ENCODE measurements at regions not wholly inside any gene's neighbourhood (a gene's known extent, or its start where the extent isn't known, plus 50 kb on each side); places are given as distances from the start of the nearest gene placed in this dataset.
"Not testable (repeated sequence)": the region's sequence is repeated elsewhere in the genome, so short reads cannot be mapped to it uniquely, and the experiment has no call there.

DNA sequence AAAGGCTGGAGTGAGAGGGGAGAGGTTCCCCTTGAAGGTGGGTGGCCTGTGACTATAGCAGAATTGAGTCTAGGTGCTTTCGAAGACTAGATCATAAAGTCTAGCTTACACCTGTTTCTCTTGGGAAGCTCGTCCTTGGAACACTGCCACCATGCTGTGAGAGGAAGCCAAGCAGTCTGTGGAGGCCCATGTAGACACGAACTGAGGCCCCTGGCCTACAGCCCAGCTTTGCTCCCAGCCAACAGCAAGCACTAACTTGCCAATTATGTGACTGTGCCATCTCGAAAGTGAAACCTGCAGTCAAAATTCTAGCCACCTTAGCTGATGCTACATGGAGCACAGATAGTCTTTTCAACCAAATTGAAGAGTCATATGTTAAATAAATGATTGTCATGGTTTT, 190.5 kb upstream of the NECTIN3 start:
- no peak for DNase-seq (ENCODE audit: low read depth in 3 of 3)

DNA sequence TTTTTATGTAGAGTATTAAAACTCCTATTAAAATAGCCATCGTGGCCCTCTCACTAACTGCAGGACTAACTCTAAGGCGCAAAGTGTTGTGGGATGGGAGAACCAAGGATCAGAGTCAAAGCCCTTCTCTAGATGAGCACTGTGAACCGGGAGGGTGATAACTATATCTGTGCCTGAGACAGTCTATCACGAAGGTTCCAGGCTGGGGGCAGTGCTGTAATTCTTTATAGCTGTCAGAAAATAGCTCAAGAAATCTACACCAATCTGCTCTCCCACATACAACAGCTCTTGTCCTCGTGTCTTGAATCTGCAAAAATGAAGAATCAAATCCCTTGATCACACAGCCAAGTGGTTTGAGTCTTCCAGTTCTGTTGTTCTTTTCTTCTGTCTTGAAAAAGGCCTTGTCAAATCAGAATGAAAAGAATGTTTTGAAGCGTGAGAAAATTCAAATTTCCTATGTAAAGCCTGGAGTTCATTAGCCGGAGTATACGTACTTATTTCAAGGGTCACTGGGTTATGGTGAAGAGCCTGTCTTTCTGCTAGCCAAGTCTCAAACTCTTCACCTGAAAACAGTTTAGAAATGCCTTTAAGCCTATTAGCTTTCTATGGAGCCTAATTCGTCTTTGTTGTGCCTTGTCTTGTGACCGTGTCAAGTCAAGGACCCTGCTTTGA, 185.3 kb upstream of the NECTIN3 start:
- DNase-seq (ENCODE audit: low read depth in 3 of 3): no peak

DNA sequence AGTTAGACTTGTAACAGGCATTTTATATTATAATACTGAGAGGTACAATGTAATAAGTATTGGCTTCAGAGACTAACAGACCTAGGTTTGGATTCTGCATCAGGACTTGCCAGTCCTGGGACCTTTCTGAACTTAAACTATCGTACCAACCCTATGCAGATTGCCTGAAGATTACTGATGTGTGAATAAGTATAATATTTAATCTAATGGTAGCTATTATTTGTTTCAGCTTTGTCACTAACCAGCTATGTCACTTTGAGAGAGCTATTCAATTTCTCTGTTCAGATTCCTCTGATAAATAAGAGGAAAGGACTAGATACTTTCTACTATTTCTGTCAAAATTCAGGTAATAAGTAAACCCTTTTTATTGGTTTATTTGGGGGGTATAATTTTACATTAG, 184.4 kb upstream of the NECTIN3 start:
- no peak for DNase-seq (ENCODE audit: low read depth in 3 of 3)

DNA sequence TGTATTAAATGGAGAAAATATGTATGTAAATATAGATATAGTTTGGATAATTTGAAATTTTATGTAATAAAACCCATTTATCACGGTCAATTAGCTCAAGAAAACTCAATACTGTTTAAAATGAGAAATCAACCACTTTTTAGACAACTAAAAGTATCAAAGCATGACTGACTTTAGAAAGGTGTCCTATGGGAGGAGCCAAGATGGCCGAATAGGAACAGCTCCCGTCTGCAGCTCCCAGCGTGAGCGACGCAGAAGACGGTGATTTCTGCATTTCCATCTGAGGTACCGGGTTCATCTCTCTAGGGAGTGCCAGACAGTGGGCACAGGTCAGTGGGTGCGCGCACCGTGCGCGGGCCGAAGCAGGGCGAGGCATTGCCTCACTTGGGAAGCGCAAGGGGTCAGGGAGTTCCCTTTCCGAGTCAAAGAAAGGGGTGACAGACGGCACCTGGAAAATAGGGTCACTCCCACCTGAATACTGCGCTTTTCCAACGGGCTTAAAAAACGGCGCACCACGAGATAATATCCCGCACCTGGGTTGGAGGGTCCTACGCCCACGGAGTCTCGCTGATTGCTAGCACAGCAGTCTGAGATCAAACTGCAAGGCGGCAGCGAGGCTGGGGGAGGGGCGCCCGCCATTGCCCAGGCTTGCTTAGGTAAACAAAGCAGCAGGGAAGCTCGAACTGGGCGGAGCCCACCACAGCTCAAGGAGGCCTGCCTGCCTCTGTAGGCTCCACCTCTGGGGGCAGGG, 182.8 kb upstream of the NECTIN3 start:
- not testable (repeated sequence) for DNase-seq (ENCODE audit: low read depth in 3 of 3)

DNA sequence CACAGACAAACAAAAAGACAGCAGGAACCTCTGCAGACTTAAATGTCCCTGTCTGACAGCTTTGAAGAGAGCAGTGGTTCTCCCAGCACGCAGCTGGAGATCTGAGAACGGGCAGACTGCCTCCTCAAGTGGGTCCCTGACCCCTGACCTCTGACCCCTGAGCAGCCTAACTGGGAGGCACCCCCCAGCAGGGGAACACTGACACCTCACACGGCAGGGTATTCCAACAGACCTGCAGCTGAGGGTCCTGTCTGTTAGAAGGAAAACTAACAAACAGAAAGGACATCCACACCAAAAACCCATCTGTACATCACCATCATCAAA, 182.3 kb upstream of the NECTIN3 start:
- DNase-seq (ENCODE audit: low read depth in 3 of 3): not testable (repeated sequence)

DNA sequence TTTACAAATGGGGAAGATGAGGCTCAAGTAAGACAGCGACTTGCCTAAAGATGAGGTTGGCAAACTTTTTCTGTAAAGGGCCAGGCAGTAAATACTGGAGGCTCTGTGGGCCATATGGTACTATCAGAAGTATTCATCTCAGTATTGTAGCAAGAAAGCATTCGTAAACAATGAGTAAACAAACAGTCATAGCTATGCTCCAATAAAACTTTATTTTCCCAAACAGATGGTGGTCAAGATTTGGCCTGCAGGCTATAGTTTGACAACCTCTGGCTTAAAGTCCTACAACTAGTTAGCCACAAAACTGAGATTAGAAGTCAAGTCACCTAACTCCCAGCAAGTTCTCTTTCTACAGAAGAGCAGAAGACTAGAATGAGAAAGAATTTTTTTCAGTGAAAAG, 177.0 kb upstream of the NECTIN3 start:
- DNase-seq (ENCODE audit: low read depth in 3 of 3): no peak

DNA sequence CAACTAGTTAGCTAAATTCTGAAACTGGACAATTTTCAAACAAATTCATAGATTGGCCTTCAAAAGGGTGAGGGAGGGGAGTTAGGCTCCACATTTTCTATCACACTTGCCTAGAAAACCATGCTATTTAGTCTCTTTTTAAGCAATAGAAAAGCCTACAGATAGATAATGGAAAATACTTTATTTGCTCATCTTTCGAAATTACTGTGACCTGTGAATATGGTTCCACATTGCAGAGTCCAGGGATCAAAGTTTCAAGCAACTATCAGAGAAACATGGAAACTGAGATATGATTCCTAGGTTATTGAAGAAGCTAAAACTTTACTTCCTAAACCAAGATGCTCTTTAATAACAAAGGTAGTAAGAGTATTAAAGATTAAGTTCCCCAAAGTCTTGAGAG, 176.6 kb upstream of the NECTIN3 start:
- no peak for DNase-seq (ENCODE audit: low read depth in 3 of 3)

DNA sequence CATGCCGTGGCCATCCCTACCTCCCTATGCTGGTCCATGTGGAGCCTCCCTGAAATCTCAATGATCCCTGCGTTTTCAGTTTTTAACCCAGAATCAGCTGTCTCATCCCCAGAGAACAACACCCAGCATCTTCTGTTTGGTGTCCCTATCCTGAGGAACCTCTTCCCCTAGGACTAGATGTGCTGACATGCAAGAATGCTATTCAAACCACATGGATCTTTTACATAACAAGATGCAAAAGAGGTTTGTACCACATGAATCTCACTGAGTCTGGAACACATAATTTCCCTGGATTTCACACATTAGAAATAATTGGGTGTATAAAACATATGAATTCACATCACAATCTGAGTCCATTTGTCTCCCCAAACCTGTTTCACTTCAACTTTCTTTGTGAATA, 174.6 kb upstream of the NECTIN3 start:
- DNase-seq (ENCODE audit: low read depth in 3 of 3): no peak

DNA sequence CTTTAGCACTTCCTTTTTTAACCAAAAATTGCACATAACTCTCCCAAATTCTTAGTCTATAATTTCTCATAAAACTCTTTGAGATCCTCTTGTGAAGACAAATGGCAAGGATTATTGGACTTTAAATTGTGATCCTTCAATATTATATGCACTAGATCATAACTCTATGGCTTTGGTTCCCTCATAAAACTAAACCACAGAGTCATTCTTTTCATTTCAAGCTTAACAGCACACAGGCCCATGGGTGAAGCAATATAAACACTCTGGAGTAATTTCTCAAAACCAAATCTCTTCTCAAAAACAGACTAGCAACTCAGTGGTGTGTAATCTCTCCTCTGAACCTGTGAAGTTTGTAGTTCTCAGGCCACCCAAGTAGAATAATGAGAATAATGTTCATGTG, 171.0 kb upstream of the NECTIN3 start:
- DNase-seq (ENCODE audit: low read depth in 3 of 3): no peak

DNA sequence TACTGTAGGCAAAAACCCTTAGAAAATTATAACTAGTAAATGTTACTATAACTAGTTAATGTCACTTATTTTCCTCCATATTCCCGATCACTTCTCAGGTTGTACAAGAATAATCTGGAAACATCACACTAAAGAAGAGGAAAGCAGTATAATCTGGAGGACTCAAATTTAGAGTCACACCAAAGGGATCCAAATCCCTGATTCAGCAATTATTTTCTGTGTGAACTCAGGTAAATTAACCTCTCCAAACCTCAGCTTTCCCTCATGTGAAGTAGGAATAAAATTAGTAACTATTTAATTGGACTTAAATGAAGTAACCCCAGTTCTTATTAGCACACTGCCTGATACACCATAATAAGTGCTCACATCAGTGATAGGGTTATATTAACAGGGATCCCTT, 170.1 kb upstream of the NECTIN3 start:
- DNase-seq (ENCODE audit: low read depth in 3 of 3): no peak

DNA sequence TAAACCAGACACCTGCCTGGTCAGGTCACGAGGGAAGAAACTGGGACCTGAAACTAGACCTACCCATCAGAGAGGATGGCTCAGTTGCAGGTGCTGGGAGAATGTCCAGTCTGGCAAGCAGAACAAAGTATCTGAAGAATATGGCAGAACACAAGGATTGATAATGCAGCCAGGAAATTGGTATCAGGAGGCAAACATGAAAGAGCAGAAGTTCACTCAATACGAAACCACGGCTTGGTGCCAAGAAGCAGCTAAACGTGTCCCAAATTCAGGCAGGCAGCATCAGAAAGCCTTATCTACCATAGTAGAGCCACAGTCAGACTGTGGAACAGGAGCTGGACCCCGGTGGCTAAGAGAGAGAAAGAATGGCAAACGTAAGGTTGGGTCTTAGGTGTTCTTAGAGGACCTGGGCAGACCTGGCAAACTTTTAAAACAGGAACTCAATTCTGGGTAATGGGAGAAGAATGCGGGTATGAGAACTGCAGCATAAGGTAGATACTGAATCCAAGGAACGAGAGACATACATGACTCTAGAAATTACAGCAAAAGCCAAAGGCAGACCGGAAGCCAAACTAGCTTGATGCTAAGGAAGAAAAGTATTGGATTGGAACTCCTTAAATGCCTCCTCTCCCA, 169.0 kb upstream of the NECTIN3 start:
- DNase-seq (ENCODE audit: low read depth in 3 of 3): no peak

DNA sequence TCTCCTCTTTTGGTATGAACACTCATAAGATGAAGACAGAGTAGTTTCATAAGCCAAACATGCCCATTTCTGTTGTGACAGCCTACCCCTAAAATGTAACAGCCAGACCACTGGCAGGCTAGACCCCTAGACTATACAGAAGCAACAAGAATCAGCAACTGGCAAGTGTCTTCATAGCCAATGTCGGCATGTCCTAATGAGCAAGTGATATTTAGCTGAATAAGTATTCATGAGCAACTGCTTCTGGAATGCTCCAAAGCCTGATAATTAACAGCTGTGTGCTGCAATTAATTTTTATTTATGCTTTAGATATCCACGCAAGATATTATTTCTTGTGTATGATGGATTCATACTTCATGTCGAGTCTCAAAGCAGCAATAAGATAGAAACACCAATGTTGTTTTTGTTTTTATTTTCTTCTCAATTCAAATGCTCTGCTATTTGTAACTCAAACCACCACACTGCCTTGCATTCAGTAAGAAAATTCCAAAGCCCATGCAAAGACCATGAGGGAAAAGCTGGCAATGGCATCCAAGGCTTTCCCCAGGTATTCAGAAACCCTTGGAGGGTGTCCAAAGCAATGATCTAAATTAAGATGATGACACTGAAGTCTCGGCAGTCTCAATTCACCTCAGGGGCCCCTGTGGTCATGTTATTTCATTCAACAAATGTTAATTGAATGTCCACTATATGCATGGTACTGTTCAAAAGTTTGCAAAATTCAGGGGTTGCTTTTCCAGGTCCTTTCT, 167.7 kb upstream of the NECTIN3 start:
- no peak for DNase-seq (ENCODE audit: low read depth in 3 of 3)

DNA sequence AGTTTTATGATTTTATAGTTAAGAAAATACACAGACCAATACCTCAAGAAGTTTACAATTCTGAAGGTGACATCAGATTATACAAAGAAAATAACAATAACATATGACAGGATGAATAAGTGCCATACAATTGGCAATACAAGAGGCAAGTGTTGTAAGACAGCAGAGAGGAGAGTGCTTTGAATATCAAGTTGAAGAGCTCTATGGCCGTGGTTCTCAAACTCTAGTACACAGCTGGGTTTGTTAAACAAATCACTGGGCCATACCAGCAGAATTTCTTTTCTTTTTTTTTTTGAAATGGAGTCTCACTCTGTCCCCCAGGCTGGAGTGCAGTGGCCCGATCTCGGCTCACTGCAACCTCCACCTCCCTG, 167.1 kb upstream of the NECTIN3 start:
- no peak for DNase-seq (ENCODE audit: low read depth in 3 of 3)

DNA sequence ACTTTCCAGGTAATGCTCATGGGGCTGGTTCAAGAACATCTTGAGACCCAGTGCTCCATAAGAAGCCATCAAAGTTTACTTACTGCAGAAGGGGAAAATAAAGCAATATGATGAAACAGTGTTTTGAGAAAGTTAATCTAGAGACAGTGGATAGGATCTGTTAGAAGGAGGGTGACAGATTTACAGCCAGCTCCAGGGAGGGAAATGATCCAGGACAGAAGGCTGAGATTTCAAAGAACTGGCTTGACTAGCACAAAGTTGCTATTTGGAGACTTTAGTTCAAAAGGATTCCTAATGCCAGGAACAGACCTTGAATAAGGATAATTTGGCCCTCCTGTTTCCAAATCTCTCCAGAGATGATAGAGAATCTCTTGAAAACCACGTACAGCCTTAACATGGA, 166.5 kb upstream of the NECTIN3 start:
- no peak for DNase-seq (ENCODE audit: low read depth in 3 of 3)

DNA sequence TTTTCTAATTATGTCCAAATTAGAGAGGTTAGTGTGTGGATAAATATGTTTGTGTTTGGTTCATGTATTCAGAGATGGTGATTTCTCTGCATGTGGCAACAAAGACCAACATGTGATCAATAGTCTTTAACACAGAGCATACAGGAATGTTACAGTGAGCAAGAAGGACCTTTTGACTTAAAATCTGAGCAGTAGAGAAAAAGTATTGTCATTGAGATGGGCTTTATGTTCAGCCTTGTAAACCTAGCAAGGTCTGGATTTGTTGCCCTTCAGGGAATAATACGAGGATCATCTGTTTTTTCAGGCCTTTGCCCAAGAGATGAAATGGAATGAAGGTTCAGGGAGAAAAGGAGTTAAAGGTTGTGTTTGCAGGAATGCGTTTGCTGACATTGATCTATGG, 161.8 kb upstream of the NECTIN3 start:
- DNase-seq (ENCODE audit: low read depth in 3 of 3): no peak

DNA sequence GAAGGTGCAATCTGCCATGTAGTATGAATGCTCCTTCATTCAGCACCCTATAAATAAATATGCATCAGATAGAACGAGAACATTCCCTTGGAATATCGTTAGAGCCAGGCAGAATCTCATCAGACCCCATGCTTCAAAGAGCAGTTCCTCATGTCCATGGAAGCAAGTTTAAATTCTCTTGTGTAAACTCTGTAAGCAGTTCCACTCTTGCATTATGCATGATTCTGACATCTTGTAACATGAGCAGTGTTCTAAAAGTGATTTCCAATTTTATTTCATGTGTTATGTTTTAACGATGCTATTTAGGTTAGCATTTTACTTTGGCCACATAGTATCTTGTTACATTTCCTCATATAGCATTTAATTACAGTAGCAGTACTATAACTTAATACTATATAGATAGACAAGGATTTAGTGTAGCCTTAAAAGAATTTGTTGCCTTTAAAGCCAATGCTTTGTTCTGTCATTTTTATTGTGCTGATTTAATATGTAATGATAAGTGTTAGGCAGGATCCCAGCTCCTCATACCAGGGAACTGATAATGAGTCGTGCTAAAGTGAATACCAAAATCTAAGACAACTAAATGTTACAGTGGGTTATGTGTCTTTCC, 161.2 kb upstream of the NECTIN3 start:
- DNase-seq (ENCODE audit: low read depth in 3 of 3): no peak

DNA sequence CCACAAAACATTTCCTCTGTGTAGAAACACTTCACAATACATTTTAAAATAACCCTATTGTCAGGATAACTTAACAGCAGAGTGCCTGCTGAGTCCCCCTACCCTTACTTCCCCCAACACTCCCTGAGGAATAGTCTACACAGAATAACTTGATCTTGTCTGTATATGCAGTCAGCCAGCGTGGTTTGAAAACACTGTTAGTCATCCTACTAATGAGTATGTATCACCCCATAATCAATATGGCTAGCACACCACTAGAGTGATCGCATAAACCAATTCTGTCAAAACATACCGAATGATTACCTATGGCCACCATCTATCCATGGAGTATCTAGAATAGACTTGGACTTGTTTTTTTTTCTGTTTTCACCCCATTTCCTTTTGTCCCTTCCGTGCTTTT, 152.7 kb upstream of the NECTIN3 start:
- DNase-seq (ENCODE audit: low read depth in 3 of 3): no peak

DNA sequence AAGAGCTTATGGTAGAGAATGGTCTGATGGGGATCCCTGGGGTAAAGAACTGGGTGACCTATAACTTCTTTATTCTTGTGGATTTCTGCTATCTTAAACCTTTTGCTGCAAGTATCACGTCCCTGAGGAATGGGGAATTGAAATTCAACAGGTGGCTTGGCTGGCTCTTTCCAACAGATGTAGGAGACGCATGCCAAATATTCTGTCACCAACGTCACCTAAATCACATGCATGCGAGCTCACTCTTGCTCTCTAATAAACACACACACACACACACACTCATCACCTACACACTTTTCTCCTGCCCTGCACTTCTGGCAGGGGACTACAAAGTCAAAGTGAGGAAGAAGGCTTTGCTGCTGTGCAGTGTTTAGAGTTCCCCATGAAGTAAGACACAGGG, 145.8 kb upstream of the NECTIN3 start:
- no peak for DNase-seq (ENCODE audit: low read depth in 3 of 3)

DNA sequence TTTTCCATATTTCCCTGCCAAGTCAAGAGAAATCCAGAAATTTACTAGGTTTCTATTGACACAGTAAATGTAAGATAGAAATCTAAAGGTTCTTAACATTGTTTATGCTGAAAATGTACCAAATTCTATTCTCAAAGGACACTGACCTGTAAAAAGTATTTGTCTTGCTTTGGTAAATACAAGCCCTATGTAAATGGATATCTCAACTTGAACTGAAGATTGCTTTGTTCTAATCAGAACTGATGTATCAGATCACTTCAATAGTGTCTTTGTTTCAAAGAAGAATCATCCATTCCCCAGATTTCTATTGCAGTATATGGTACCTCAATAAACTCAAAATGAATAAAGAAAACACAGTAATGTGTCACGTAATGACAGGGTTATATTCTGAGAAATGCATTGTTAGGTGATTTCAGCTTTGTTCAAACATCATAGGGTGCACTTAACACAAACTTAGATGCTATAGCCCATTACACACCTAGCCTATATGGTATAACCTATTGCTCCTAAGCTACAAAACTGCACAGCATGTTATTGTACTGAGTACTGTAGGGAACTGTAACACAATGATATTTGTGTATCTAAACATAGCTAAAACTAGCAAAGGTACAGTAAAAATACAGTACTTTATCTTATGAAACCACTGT, 143.5 kb upstream of the NECTIN3 start:
- DNase-seq (ENCODE audit: low read depth in 3 of 3): no peak

DNA sequence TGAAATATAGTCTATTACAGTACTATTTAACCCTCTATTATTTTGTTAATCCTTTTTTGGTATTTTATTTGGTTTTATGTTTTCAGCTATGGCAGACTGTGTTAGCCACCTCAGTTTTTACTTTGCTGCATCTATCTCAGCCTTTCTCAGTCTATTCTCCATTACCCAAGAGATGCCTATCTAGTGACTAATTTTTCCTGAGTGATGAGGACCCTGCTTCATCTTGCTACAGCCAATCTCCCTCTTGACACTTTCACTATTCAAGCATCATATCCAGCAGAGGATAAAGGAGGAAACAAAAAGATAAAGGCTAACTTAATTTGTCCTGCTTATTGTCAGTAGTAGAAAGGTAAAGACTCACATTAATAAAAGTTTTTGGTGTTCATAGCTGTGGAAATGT, 141.8 kb upstream of the NECTIN3 start:
- DNase-seq (ENCODE audit: low read depth in 3 of 3): no peak

DNA sequence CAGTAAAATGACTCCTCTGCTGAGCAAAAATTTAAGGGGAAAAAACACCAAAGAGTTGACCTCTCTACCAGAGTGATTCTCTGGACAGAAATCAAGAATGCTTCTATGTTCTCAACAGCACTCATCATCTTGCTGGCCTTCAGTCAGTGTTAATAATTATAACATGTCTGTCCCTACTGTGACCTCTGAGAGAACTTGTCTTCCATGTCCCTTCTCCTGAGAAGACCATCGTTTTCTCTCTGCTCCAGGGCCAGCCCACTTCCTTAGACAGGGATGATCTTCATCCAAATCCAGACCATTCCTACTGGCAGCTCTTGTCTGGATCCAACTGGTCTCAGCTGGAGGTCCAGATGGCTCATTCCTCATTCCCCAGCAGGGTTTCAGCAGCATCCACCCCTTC, 139.0 kb upstream of the NECTIN3 start:
- DNase-seq (ENCODE audit: low read depth in 3 of 3): no peak
